HL-60 (cell line): ENCODE measurements at regions not wholly inside any gene's neighbourhood (a gene's known extent, or its start where the extent isn't known, plus 50 kb on each side); places are given as distances from the start of the nearest gene placed in this dataset.

ENCODE experiments used
- CTCF ChIP-seq: IDR thresholded peaks from one replicate; pipeline ENCODE4 v1.5.1; 2011; ENCODE audit warnings: low read length, control low read depth, inconsistent platforms; ENCODE audit not compliant: insufficient read depth
- POLR2AphosphoS5 ChIP-seq: IDR thresholded peaks from 2 replicates; pipeline ENCODE4 v1.6.1; 2012; ENCODE audit warnings: low read depth

GRCh38 chr2:51628917-51629316, 597.0 kb upstream of the NRXN1 start:
- TF ChIP-seq POLR2AphosphoS5 = no peak
- TF ChIP-seq CTCF = no peak
